Mononuclear cell (primary cell): ENCODE measurements at regions not wholly inside any gene's neighbourhood (a gene's known extent, or its start where the extent isn't known, plus 50 kb on each side); places are given as distances from the start of the nearest gene placed in this dataset.

Source experiments
- H3K27me3 ChIP-seq: 2 replicates; pipeline ENCODE4 v1.6.0; 2011; ENCODE audit warnings: low read length, control low read depth; ENCODE audit not compliant: insufficient read depth
- H3K4me1 ChIP-seq: 2 replicates; pipeline ENCODE4 v1.5.1; 2011; ENCODE audit warnings: mild to moderate bottlenecking, low read length, control low read depth; ENCODE audit not compliant: insufficient read depth
- H3K4me3 ChIP-seq: 2 replicates; pipeline ENCODE4 v1.5.1; 2011; ENCODE audit warnings: mild to moderate bottlenecking, low read length, moderate library complexity
- H3K9me3 ChIP-seq: 2 replicates; pipeline ENCODE4 v1.5.1; 2011; ENCODE audit warnings: low read depth, mild to moderate bottlenecking, control low read depth, low read length

DNA sequence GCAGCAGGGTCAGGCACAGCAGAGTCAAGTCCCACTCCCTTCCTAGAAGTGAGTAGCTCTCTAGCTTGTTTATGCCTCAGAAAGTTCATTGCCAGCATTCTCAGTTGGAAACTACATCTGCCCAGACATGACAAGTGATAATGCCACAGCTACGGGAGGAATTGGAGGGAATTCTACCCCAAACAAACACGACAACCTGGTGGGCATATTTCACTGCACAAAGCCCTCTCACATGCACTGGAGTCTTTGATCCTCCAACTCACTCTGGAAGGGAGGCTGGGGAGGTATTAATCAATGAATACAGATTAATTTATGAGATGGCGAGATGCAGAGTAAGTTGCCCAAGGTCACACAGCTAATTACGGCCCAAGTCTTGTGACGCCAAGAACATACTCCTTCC is 126.0 kb upstream of the MGMT start:
- Histone ChIP-seq H3K4me1 (no peaks in the 10 kb centered on the region), H3K27me3 (no peaks in the 10 kb centered on the region), H3K9me3 (no peaks in the 10 kb centered on the region), H3K4me3 (no peak overlapping the region)

DNA sequence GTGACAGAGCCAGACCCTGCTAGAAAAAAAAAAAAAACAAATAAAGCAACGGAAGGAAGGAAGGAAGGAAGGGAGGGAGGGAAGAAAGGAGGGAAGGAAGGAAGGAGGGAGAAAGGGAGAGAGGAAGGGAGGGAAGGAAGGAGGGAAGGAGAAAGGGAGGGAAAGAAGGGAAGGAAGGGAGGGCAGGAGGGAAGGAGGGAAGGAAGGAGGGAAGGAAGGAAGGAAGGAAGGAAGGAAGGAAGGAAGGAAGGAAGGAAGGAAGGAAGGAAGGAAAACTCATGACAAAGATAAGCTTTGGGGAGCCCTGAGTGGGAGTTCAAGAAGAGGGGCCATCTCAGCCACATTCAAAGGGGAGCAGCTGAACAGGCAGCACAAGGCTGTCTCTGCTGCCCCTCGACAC is 124.7 kb upstream of the MGMT start:
- Histone ChIP-seq H3K9me3 (no peaks in the 10 kb centered on the region), H3K4me3 (no peak overlapping the region), H3K27me3 (no peaks in the 10 kb centered on the region), H3K4me1 (no peaks in the 10 kb centered on the region)

DNA sequence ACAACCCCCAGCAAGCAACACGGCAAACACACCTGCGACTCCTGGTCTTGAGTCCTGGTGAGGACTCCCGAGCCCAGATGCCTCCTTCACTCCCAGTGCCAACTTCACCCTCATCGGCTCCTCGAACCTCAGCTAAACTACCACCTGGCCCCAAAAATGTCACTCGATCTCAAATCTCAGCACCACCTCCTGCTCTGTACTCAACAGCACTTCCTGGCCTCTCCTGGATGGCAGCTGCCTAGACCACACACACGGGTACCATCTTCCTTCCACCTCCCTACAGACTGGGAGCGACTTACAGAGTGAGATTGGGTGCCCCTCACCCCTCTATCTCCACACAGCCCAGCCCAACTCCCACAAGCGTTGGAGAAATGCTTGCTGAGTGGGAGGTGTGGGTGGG is 123.9 kb upstream of the MGMT start:
- Histone ChIP-seq H3K27me3 (no peaks in the 10 kb centered on the region), H3K4me1 (no peaks in the 10 kb centered on the region), H3K9me3 (no peaks in the 10 kb centered on the region), H3K4me3 (no peak overlapping the region)

DNA sequence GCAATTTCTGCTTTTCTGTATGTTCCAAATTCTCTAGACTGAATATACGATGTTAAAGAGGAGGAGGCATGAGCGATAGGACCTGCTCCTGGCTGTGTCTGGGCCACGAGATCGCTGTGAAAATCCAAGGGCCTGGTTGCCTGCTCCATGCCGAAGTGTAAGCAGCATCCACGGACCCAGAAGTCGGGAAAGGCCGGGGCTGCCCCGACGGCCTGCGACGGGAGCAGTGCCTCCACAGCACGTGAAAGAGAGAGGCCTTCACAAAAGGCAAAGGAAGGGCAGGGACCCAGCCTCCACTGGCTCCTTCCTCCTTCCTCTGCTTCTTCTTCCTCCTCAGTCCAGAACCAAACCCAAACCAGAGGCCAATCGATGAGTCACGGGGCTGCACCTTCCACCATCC is 122.9 kb upstream of the MGMT start:
- Histone ChIP-seq H3K27me3 (no peaks in the 10 kb centered on the region), H3K9me3 (no peaks in the 10 kb centered on the region), H3K4me3 (no peak overlapping the region), H3K4me1 (no peaks in the 10 kb centered on the region)

GRCh38 chr10:129344731-129345355 is 122.2 kb upstream of the MGMT start:
- Histone ChIP-seq H3K4me3 (no peak overlapping the region), H3K9me3 (no peaks in the 10 kb centered on the region), H3K27me3 (no peaks in the 10 kb centered on the region), H3K4me1 (no peaks in the 10 kb centered on the region)

- no peaks in the 10 kb centered on the region for H3K9me3 ChIP-seq
- H3K27me3 ChIP-seq, result no peaks in the 10 kb centered on the region
- H3K4me3 ChIP-seq, result no peak overlapping the region
- H3K4me1 ChIP-seq, result no peaks in the 10 kb centered on the region
Observed at GRCh38 chr10:129345763-129346162, 121.3 kb upstream of the MGMT start.

- Histone ChIP-seq H3K4me1 (no peaks in the 10 kb centered on the region), H3K4me3 (no peak overlapping the region), H3K9me3 (no peaks in the 10 kb centered on the region), H3K27me3 (no peaks in the 10 kb centered on the region)
Observed at GRCh38 chr10:129350690-129351089, 116.4 kb upstream of the MGMT start.

- H3K9me3 ChIP-seq, result no peaks in the 10 kb centered on the region
- no peaks in the 10 kb centered on the region for H3K27me3 ChIP-seq
- H3K4me3 ChIP-seq, result no peak overlapping the region
- H3K4me1 ChIP-seq, result no peaks in the 10 kb centered on the region
Observed at GRCh38 chr10:129353101-129353500, 113.9 kb upstream of the MGMT start.

DNA sequence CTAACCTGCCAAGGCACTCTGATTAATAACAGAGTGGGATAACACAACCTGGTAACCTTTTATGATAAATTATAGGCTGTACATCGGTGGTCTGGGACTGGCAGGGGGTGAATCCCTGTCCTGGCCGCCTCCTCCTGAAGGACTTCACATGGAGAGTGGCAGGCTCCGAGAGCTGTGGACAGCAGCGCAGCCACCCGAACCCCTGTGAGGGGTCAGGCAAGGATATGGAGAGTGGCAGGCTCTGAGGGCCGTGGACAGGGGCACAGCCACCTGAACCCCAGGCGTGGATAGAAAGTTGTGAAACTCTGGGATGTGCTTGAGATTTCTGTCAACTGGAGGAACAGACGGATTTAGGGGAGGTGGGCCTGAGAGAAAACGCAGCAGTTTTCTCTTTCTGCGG is 107.0 kb upstream of the MGMT start:
- Histone ChIP-seq H3K4me3 (no peak overlapping the region), H3K9me3 (no peaks in the 10 kb centered on the region), H3K4me1 (no peaks in the 10 kb centered on the region), H3K27me3 (no peaks in the 10 kb centered on the region)

DNA sequence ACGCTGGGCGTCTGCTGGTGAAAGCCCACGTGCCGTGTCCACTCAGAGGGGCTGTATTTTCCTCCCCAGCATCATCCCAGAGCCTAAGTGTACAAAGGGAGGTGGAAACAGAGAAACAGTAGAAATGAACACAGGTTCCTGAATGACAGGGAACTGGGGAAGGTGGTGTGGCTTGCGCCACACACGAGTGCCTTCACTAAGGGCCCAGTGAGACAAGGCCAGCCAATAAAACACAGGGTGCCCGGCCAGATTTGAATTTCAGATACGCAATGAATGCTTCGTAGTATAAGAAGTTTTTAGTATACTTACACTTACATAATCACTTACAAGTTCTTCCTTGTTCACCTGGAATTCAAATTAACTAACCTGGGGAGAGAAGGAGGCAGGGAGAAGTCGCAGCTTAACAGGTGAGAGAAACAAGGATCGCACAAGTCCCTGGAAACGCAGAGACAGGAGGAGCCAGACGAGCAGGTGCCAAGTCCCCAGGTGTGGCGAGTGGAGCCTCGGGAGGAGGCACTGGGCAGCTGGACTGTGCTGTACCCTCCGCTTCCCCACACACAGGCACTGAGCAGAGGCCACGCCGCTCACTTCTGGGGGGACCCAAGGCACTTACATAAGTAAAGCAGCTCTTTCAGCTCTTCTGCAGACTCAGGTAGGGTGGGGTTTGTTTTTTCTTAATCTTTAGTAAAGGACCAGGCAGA is 105.2 kb upstream of the MGMT start:
- Histone ChIP-seq H3K4me1 (no peaks in the 10 kb centered on the region), H3K4me3 (no peak overlapping the region), H3K9me3 (no peaks in the 10 kb centered on the region), H3K27me3 (no peaks in the 10 kb centered on the region)

- Histone ChIP-seq H3K4me3 (no peak overlapping the region), H3K9me3 (no peaks in the 10 kb centered on the region), H3K4me1 (no peaks in the 10 kb centered on the region), H3K27me3 (no peaks in the 10 kb centered on the region)
Observed at GRCh38 chr10:129364949-129365348, 102.1 kb upstream of the MGMT start.

- H3K9me3 ChIP-seq, result no peaks in the 10 kb centered on the region
- H3K27me3 ChIP-seq, result peaks cover 3% of the 10 kb centered on the region
- no peak overlapping the region for H3K4me3 ChIP-seq
- no peaks in the 10 kb centered on the region for H3K4me1 ChIP-seq
Observed at GRCh38 chr10:129365767-129366402, 101.2 kb upstream of the MGMT start.

- H3K4me1 ChIP-seq, result no peaks in the 10 kb centered on the region
- peaks cover 8% of the 10 kb centered on the region for H3K27me3 ChIP-seq
- H3K4me3 ChIP-seq, result no peak overlapping the region
- no peaks in the 10 kb centered on the region for H3K9me3 ChIP-seq
Observed at GRCh38 chr10:129366450-129366849, 100.6 kb upstream of the MGMT start.

DNA sequence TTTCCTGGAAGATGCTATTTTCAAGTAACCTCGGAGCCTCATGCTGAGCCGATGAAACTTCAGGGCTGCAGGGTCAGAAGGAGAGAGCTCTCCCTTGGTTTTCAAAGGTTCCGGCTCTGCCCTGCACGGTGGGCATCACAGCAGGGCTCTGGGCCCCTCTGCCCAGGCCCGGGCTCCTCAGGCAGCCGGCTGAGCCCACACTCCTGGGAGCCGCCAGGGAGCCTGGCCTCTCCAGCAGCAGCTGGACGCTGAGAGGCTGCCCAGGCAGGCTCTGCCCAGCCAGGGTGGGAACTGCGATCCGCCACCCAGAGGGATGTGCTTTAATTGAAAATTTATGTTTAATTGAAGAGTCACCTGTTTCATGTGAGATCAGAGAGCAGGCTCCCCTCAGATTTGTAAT is 97.5 kb upstream of the MGMT start:
- H3K27me3 ChIP-seq, result peaks cover 18% of the 10 kb centered on the region
- H3K4me3 ChIP-seq, result no peak overlapping the region
- H3K9me3 ChIP-seq, result no peaks in the 10 kb centered on the region
- no peaks in the 10 kb centered on the region for H3K4me1 ChIP-seq

DNA sequence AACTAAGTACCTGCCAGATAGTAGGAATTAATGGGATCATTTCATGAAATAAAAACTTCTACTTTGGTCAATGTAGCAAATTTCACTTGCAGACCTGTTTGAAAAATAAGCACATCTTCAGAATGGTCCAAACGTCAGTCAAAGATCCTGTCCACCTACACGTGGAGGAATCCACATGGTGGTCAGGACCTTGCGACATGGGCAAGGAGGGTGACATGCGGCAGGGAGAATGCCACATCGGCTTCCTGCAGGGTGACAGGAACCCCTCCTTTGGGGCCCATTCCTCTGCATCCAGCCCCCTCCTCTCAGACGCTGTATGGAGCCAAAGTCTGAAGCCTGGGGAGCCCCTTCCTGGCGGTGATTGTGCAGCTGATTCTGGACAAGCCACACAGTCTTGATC is 95.5 kb upstream of the MGMT start:
- Histone ChIP-seq H3K9me3 (no peaks in the 10 kb centered on the region), H3K4me3 (no peak overlapping the region), H3K27me3 (peaks cover 18% of the 10 kb centered on the region), H3K4me1 (no peaks in the 10 kb centered on the region)

- peaks cover 18% of the 10 kb centered on the region for H3K27me3 ChIP-seq
- H3K9me3 ChIP-seq, result no peaks in the 10 kb centered on the region
- no peak overlapping the region for H3K4me3 ChIP-seq
- no peaks in the 10 kb centered on the region for H3K4me1 ChIP-seq
Observed at GRCh38 chr10:129372172-129372571, 94.9 kb upstream of the MGMT start.
